Adrenal gland (tissue), 9 donors: ENCODE measurements at regions not wholly inside any gene's neighbourhood (a gene's known extent, or its start where the extent isn't known, plus 50 kb on each side); places are given as distances from the start of the nearest gene placed in this dataset.

Experiments used
- DNase-seq, 7 donors: peaks; one replicate each; pipeline ENCODE4 v3.0.0-alpha.2; 2019 to 2020
- H3K27ac ChIP-seq, 5 donors: fragments of 200-600 bp; sonication (generic) in 4 of 5; 1 replicate in 3 of 5; 2 replicates in 2 of 5; pipeline versions ENCODE4 v1.5.1 to v1.8.0; 2016 to 2020; ENCODE audit warnings: mild to moderate bottlenecking in 1 of 5
- H3K27me3 ChIP-seq: fragments of 200-600 bp; 2 replicates; pipeline ENCODE4 v1.8.0; 2021
- H3K36me3 ChIP-seq, 2 donors: fragments of 200-600 bp; replicated peaks in 1 of 2; 1 replicate in 1 of 2; 2 replicates in 1 of 2; pipeline versions ENCODE4 v1.5.1 to v1.8.0; 2018 to 2022
- H3K4me1 ChIP-seq, 2 donors: fragments of 200-600 bp; replicated peaks in 1 of 2; 1 replicate in 1 of 2; 2 replicates in 1 of 2; pipeline versions ENCODE4 v1.5.1 to v1.8.0; 2018 to 2021
- H3K4me3 ChIP-seq, 4 donors: fragments of 200-600 bp; sonication (generic) in 3 of 4; one replicate each; pipeline ENCODE4 v1.5.1; 2016 to 2018
- H3K9me3 ChIP-seq, 3 donors: fragments of 200-600 bp; sonication (generic) in 1 of 3; replicated peaks in 1 of 3; 1 replicate in 2 of 3; 2 replicates in 1 of 3; pipeline versions ENCODE4 v1.5.1 to v1.8.0; 2016 to 2021
- CTCF ChIP-seq, 6 experiments: fragments of 450-650 bp in 4 of 6; fragments of 200-600 bp in 2 of 6; sonication (generic) in 1 of 6; IDR thresholded peaks; 1 replicate in 5 of 6; 2 replicates in 1 of 6; pipeline versions ENCODE4 v1.5.1 to v1.8.0; 2016 to 2021; ENCODE audit warnings: antibody characterized with exemption in 6 of 6, mild to moderate bottlenecking in 2 of 6, moderate library complexity in 1 of 6
- POLR2A ChIP-seq, 2 donors: fragments of 450-650 bp; IDR thresholded peaks; one replicate each; pipeline ENCODE4 v1.6.1; 2017; ENCODE audit warnings: antibody characterized with exemption in 2 of 2, mild to moderate bottlenecking in 2 of 2, moderate library complexity in 1 of 2
- WGBS, 4 donors: extraction: QIAGEN DNeasy Blood & Tissue Kit in 2 of 4; methylation state at CpG; one replicate each; pipeline versions ENCODE4 v1.1.5 to v1.1.7; 2013 to 2017; 5-methylcytosine and 5-hydroxymethylcytosine counted together
- intact Hi-C, 2 donors: fragments of 100-400 bp; cut with DNase I; formaldehyde crosslinking; loops; one replicate each; pipeline versions ENCODE4 v1.14.1 to v1.15.0; 2022 to 2023
- donor health status: healthy with polysubstance abuse.
- donor health status: Bipolar disorder and iron deficiency.
- donor health status: DM: yes; HTN: yes; CAD: no.
- donor health status: DM: no; HTN: no; CAD: no.
- donor health status: DM: no; HTN: no; CAD: no.

DNA sequence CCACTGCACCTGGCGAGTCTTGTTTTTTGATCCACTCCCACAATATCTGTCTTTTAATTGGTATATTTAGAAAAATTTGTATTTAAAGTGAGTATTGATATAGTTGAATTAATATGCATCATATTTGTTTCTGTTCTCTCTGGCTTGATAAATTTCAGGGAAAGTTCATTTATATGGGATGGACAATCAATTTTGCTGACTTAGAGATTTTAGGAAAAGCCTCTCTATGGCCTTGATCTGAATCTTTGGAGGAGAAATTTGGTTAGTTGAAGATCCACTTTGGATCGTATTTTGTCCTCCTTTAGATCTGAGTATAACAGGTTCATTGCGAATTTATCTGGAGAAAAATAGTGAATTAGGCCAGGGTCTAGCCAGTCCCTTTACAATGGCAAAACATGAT, 67.2 kb downstream of the SPRY2 start:
- H3K4me3 ChIP-seq = no peak overlapping the region
- peaks cover 0 to 4% of the 10 kb centered on the region in 2 donors for H3K4me1 ChIP-seq
- DNase-seq = no peak
- no peaks in the 10 kb centered on the region for H3K36me3 ChIP-seq
- no peak overlapping the region for H3K27ac ChIP-seq
- intact Hi-C loops = no loop called here
- H3K9me3 ChIP-seq = peaks cover 0 to 5% (median 0%) of the 10 kb centered on the region in 3 donors
- 70 to 83% (median 76%) methylated on average over 3 of the region's 3 CpGs for WGBS, 4 donors
- H3K27me3 ChIP-seq = no peaks in the 10 kb centered on the region
- TF ChIP-seq CTCF (IDR thresholded peaks at IDR 0.05) = no peak
- no peak for TF ChIP-seq POLR2A (IDR thresholded peaks at IDR 0.05)

DNA sequence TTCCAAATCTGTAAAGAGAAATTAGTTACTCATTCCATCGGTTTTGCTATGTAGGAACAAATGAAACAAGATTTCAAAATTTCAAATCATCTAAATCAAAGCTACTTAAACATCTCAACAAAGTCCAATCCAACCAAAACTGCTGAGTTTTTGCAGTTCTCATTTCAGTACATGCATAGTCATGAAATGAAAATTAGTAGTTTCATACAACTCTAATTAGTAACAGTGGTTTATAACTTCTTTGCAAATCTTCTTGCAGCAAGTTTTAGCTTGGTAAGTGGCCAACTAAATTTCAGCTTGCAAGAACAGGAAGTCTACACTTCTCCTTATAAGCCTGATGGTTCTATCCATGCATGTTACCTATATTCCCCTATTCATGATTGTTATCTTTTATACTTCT, 75.6 kb downstream of the SPRY2 start:
- WGBS, 4 donors = 70 to 79% (median 75%) methylated on average over 1 of the region's 1 CpG
- Histone ChIP-seq H3K27me3 (no peaks in the 10 kb centered on the region), H3K4me1 (no peaks in the 10 kb centered on the region), H3K36me3 (no peaks in the 10 kb centered on the region), H3K4me3 (no peak overlapping the region), H3K9me3 (no peaks in the 10 kb centered on the region), H3K27ac (no peak overlapping the region)
- no peak for DNase-seq
- intact Hi-C loops = no loop called here
- no peak for TF ChIP-seq POLR2A (IDR thresholded peaks at IDR 0.05)
- no peak for TF ChIP-seq CTCF (IDR thresholded peaks at IDR 0.05)

GRCh38 chr13:80263745-80264513, 77.0 kb downstream of the SPRY2 start:
- Histone ChIP-seq H3K4me3 (no peak overlapping the region), H3K9me3 (no peaks in the 10 kb centered on the region), H3K27me3 (no peaks in the 10 kb centered on the region), H3K36me3 (no peaks in the 10 kb centered on the region), H3K27ac (no peak overlapping the region), H3K4me1 (no peaks in the 10 kb centered on the region)
- WGBS, 4 donors = 69 to 82% (median 74%) methylated on average over 5 of the region's 5 CpGs
- DNase-seq = no peak
- TF ChIP-seq CTCF (IDR thresholded peaks at IDR 0.05) = no peak
- no peak for TF ChIP-seq POLR2A (IDR thresholded peaks at IDR 0.05)
- intact Hi-C loops = no loop called here

GRCh38 chr13:80262051-80262695, 78.8 kb downstream of the SPRY2 start:
- H3K36me3 ChIP-seq = no peaks in the 10 kb centered on the region
- no peaks in the 10 kb centered on the region for H3K4me1 ChIP-seq
- no peak overlapping the region for H3K27ac ChIP-seq
- WGBS, 4 donors = 85 to 89% (median 88%) methylated on average over 2 to 5 of the region's 5 CpGs
- intact Hi-C loops = no loop called here
- TF ChIP-seq CTCF (IDR thresholded peaks at IDR 0.05) = no peak
- no peak for TF ChIP-seq POLR2A (IDR thresholded peaks at IDR 0.05)
- no peak overlapping the region for H3K4me3 ChIP-seq
- H3K9me3 ChIP-seq = no peaks in the 10 kb centered on the region
- no peaks in the 10 kb centered on the region for H3K27me3 ChIP-seq
- DNase-seq = no peak
